ENCODE measurements at regions not wholly inside any gene's neighbourhood (a gene's known extent, or its start where the extent isn't known, plus 50 kb on each side); places are given as distances from the start of the nearest gene placed in this dataset.

DNA sequence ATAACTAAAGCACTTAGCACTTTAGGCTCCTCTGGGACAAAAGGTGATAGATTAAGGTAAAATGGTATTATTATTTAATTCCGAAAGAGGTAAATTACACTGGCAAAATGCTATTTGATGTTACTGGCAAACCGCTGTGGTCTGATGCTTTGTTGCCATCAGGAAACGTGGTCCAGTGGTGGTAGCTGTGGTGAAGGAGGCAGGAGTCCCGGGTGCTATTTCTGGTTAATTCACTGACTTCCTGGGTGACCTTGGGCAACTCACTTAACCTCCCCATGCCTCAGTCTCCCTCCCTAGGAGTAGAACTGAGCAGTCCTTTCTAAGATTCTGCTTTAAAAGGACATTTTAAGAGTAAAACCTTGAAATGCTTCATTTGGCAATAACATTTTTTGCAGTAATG is 233.4 kb downstream of the ZPLD1 start:
- H3K36me3 Mint-ChIP-seq = no peaks in the 10 kb centered on the region

DNA sequence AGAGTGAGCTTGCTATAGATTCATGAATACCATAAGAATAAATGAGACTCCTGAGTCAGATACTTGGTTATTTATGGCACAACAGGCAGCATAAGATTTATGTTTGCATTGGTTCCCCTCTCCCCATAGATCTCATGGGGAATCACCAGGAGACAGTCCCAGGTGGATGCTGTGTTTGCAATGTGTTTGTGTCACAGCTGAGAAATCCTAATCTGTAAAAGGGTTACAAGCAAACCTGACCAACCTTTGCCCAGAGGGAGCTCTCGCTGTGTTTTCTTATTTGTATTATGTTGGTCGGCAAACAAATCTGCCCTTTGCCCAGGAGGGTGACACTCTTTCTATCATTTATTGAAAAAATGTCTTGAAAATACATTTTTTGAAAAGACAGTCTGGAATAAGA is 236.2 kb downstream of the ZPLD1 start:
- Mint-ChIP-seq H3K27ac (peak overlapping the region; percentile 22), H3K9me3 (no peaks in the 10 kb centered on the region), H3K4me1 (ENCODE audit: unreplicated experiment) (peaks cover 8% of the 10 kb centered on the region), H3K36me3 (no peaks in the 10 kb centered on the region), H3K4me3 (no peak overlapping the region), H3K27me3 (no peaks in the 10 kb centered on the region)
- TF ChIP-seq, protein P1, sequence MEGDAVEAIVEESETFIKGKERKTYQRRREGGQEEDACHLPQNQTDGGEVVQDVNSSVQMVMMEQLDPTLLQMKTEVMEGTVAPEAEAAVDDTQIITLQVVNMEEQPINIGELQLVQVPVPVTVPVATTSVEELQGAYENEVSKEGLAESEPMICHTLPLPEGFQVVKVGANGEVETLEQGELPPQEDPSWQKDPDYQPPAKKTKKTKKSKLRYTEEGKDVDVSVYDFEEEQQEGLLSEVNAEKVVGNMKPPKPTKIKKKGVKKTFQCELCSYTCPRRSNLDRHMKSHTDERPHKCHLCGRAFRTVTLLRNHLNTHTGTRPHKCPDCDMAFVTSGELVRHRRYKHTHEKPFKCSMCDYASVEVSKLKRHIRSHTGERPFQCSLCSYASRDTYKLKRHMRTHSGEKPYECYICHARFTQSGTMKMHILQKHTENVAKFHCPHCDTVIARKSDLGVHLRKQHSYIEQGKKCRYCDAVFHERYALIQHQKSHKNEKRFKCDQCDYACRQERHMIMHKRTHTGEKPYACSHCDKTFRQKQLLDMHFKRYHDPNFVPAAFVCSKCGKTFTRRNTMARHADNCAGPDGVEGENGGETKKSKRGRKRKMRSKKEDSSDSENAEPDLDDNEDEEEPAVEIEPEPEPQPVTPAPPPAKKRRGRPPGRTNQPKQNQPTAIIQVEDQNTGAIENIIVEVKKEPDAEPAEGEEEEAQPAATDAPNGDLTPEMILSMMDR (conservative IDR thresholded peaks at IDR 0.05) = no peak
- DNase-seq (ENCODE audit: extremely low spot score, unreplicated experiment) = no peak

More for the DNA sequence above, 233.4 kb downstream of the ZPLD1 start:
- no peak overlapping the region for H3K27ac Mint-ChIP-seq
- TF ChIP-seq, protein P1 (conservative IDR thresholded peaks at IDR 0.05) = no peak
- no peak overlapping the region for H3K4me3 Mint-ChIP-seq
- DNase-seq (ENCODE audit: extremely low spot score, unreplicated experiment) = no peak
- H3K9me3 Mint-ChIP-seq = peaks cover 7% of the 10 kb centered on the region
- peaks cover under 1% of the 10 kb centered on the region for H3K4me1 Mint-ChIP-seq (ENCODE audit: unreplicated experiment)
- H3K27me3 Mint-ChIP-seq = no peaks in the 10 kb centered on the region

DNA sequence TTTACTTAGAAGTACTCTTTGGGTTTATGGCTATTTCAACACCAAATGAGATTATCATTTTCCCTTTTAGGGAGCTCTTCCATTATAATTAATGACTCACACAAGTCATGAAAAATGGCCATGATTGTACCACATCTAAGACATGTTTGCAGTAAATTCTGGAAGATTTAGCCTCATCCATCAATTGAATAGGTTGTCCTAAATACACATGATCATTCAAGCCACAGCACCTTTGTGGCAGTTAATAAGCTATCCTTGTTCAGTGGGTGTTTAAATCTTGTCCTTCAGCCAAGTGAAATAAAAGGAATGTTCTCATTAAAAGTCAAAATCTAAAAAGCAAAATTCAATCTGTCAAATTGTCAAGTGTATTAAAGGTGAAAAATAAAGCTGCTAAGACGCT is 237.5 kb downstream of the ZPLD1 start:
- no peak for DNase-seq (ENCODE audit: extremely low spot score, unreplicated experiment)
- Mint-ChIP-seq H3K9me3 (no peaks in the 10 kb centered on the region), H3K27me3 (no peaks in the 10 kb centered on the region), H3K27ac (no peak overlapping the region), H3K4me1 (ENCODE audit: unreplicated experiment) (peaks cover 8% of the 10 kb centered on the region), H3K36me3 (no peaks in the 10 kb centered on the region), H3K4me3 (no peak overlapping the region)
- TF ChIP-seq, protein P1 (conservative IDR thresholded peaks at IDR 0.05) = no peak

DNA sequence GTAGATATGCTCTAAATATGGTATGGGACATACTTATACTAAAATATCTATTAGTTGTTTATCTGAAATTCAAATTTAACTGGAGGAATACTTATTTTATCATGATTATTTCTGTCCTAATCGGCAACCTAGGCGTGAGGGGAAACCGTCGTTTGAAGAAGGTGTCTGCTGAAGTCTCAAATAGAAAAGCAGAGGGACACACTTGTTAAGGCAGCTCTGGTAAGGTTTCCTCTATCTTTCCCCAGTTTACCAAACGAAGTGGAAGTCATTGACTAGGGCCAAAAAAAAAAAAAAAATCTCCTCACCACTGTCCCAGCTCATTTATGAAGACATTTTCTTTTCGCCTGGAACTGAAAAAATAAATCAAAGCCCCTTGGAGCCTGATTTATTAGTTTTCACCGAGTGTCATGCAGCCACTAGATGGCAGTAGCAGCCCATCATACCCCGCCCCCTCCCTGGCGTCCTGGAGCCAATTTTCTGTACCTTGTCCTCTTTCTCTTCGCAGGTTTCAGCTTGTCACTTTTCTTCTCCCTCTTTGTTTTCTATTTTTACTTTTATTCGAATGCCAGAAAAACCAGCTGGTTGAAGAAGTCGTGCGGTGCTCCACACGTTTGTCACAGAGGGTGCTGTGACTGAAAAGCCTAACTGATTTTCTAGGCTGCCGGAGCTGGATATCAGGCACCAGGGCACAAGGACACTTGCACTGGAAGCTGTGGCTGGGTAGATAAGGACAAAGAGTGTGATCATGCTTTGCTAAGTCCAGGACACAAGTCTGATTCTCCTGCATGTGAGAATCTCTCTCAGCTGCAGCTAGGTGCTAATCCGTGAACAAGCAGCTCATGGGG is 238.7 kb downstream of the ZPLD1 start:
- Mint-ChIP-seq H3K4me3 (peak overlapping the region; percentile 88), H3K27ac (peak overlapping the region; percentile 61), H3K9me3 (no peaks in the 10 kb centered on the region), H3K4me1 (ENCODE audit: unreplicated experiment) (peaks cover 8% of the 10 kb centered on the region), H3K27me3 (no peaks in the 10 kb centered on the region), H3K36me3 (no peaks in the 10 kb centered on the region)
- DNase-seq (ENCODE audit: extremely low spot score, unreplicated experiment) = peak; percentile 70
- TF ChIP-seq, protein P1 (conservative IDR thresholded peaks at IDR 0.05) = peak; percentile 94

DNA sequence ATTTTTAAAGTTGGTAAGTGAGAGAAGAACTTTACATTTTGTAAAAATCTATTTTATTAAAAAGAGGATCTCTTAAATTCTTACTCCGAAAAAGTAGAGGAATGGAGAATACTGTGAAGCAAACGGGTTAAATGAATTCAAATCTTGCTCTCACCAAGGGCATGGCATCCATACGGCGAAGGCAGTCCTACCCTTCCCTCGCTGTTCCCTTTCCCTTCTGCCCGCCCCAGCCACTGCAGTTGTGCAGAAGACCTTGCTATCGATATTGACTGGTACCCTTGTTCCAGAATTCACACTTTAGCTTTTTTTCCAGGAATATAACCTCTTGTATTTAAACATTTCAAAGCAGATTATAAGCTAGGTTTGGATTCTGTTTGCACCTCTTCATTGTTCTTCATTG is 239.5 kb downstream of the ZPLD1 start:
- TF ChIP-seq, protein P1 (conservative IDR thresholded peaks at IDR 0.05) = no peak
- Mint-ChIP-seq H3K4me1 (ENCODE audit: unreplicated experiment) (peaks cover 8% of the 10 kb centered on the region), H3K9me3 (no peaks in the 10 kb centered on the region), H3K36me3 (no peaks in the 10 kb centered on the region), H3K27me3 (no peaks in the 10 kb centered on the region), H3K27ac (no peak overlapping the region), H3K4me3 (no peak overlapping the region)
- DNase-seq (ENCODE audit: extremely low spot score, unreplicated experiment) = no peak

All from type B pancreatic cell (in vitro differentiated cells).